ENCODE measurements at regions not wholly inside any gene's neighbourhood (a gene's known extent, or its start where the extent isn't known, plus 50 kb on each side); places are given as distances from the start of the nearest gene placed in this dataset.

GRCh38 chr6:22732176-22732970, 163.0 kb downstream of the HDGFL1 start:
- H3K4me3 ChIP-seq (ENCODE audit: low read length), result no peak overlapping the region
- no peak for TF ChIP-seq CTCF (conservative IDR thresholded peaks at IDR 0.05; ENCODE audit: low read length)
- DNase-seq (ENCODE audit: low read depth), result no peak

GRCh38 chr6:22736740-22737139, 167.4 kb downstream of the HDGFL1 start:
- TF ChIP-seq CTCF (conservative IDR thresholded peaks at IDR 0.05; ENCODE audit: low read length), result no peak
- no peak for DNase-seq (ENCODE audit: low read depth)

GRCh38 chr6:22737331-22737730, 168.0 kb downstream of the HDGFL1 start:
- H3K4me3 ChIP-seq (ENCODE audit: low read length), result no peak overlapping the region
- peak; percentile 49 for TF ChIP-seq CTCF (conservative IDR thresholded peaks at IDR 0.05; ENCODE audit: low read length)
- peak; percentile 25 for DNase-seq (ENCODE audit: low read depth)

More at GRCh38 chr6:22736740-22737139, 167.4 kb downstream of the HDGFL1 start:
- H3K4me3 ChIP-seq (ENCODE audit: low read length), result no peak overlapping the region

GRCh38 chr6:22738194-22738593, 168.8 kb downstream of the HDGFL1 start:
- no peak overlapping the region for H3K4me3 ChIP-seq (ENCODE audit: low read length)
- DNase-seq (ENCODE audit: low read depth), result no peak
- no peak for TF ChIP-seq CTCF (conservative IDR thresholded peaks at IDR 0.05; ENCODE audit: low read length)

- DNase-seq (ENCODE audit: low read depth), result peak; percentile 40
- TF ChIP-seq CTCF (conservative IDR thresholded peaks at IDR 0.05; ENCODE audit: low read length), result no peak
- H3K4me3 ChIP-seq (ENCODE audit: low read length), result no peak overlapping the region
These were observed 178.2 kb downstream of the HDGFL1 start for GRCh38 chr6:22747571-22747970.

- no peak for DNase-seq (ENCODE audit: low read depth)
- TF ChIP-seq CTCF (conservative IDR thresholded peaks at IDR 0.05; ENCODE audit: low read length), result no peak
These were observed 179.3 kb downstream of the HDGFL1 start for GRCh38 chr6:22748681-22749080.

GRCh38 chr6:22749696-22750095, 180.3 kb downstream of the HDGFL1 start:
- TF ChIP-seq CTCF (conservative IDR thresholded peaks at IDR 0.05; ENCODE audit: low read length), result no peak
- no peak overlapping the region for H3K4me3 ChIP-seq (ENCODE audit: low read length)
- DNase-seq (ENCODE audit: low read depth), result no peak

More at GRCh38 chr6:22748681-22749080, 179.3 kb downstream of the HDGFL1 start:
- no peak overlapping the region for H3K4me3 ChIP-seq (ENCODE audit: low read length)
